B cell (primary cell): ENCODE measurements at regions not wholly inside any gene's neighbourhood (a gene's known extent, or its start where the extent isn't known, plus 50 kb on each side); places are given as distances from the start of the nearest gene placed in this dataset.

Experiments
- ATAC-seq: fragments of 200-7000 bp; cut with Tn5 transposase; one replicate; pipeline ENCODE4 v1.10.0; 2021; ENCODE audit warnings: low read depth, mild to moderate bottlenecking, moderate number of reproducible peaks, moderate library complexity
- CTCF ChIA-PET: fragments of 350-600 bp; sonication (Branson Sonifier 250); formaldehyde crosslinking; loops from one replicate; lab custom pipeline; 2021; ENCODE audit warnings: antibody characterized with exemption, inconsistent platforms; lab: Charles Lee
- POLR2A ChIA-PET: fragments of 350-600 bp; sonication (Branson Sonifier 250); formaldehyde crosslinking; loops from one replicate; lab custom pipeline; 2021; ENCODE audit warnings: antibody characterized with exemption; lab: Charles Lee
- DNase-seq: peaks from one replicate; pipeline ENCODE4 v3.0.0; 2013
- H2AFZ ChIP-seq: 2 replicates; pipeline ENCODE4 v1.6.1; 2012; ENCODE audit warnings: mild to moderate bottlenecking, low read depth, low read length; ENCODE audit not compliant: insufficient read depth, poor library complexity, severe bottlenecking
- H3K27ac ChIP-seq, 2 donors: 1 replicate in 1 of 2; 2 replicates in 1 of 2; pipeline ENCODE4 v1.5.1; 2012 to 2013; ENCODE audit warnings: low read length in 2 of 2, mild to moderate bottlenecking in 2 of 2, moderate library complexity in 1 of 2
- H3K27me3 ChIP-seq, 4 experiments: fragments of 200-600 bp in 1 of 4; sonication (generic) in 1 of 4; replicated peaks in 1 of 4; 1 replicate in 2 of 4; 2 replicates in 2 of 4; pipeline versions ENCODE4 v1.6.1 to v1.7.0; 2013 to 2016; ENCODE audit warnings: low read length in 3 of 4, mild to moderate bottlenecking in 2 of 4, mixed read lengths in 1 of 4, moderate library complexity in 1 of 4; ENCODE audit not compliant: insufficient read depth in 4 of 4, control insufficient read depth in 3 of 4; ENCODE audit errors: control extremely low read depth in 1 of 4
- H3K36me3 ChIP-seq, 2 experiments: replicated peaks in 1 of 2; 1 replicate in 1 of 2; 2 replicates in 1 of 2; pipeline versions ENCODE4 v1.6.1 to v1.7.1; 2013; ENCODE audit warnings: low read length in 1 of 2; ENCODE audit not compliant: insufficient read depth in 2 of 2, control insufficient read depth in 1 of 2; ENCODE audit errors: control extremely low read depth in 1 of 2, extremely low read depth in 1 of 2
- H3K4me1 ChIP-seq, 2 donors: fragments of 200-600 bp in 1 of 2; sonication (generic) in 1 of 2; 1 replicate in 1 of 2; 2 replicates in 1 of 2; pipeline versions ENCODE4 v1.5.1 to v1.6.1; 2013 to 2017; ENCODE audit warnings: low read length in 2 of 2; ENCODE audit not compliant: control insufficient read depth in 2 of 2, insufficient read depth in 2 of 2
- H3K4me2 ChIP-seq: replicated peaks from 2 replicates; pipeline ENCODE3; 2012; ENCODE audit warnings: mild to moderate bottlenecking, low read depth, low read length; ENCODE audit not compliant: poor library complexity, severe bottlenecking
- H3K4me3 ChIP-seq, 5 experiments: fragments of 200-600 bp in 1 of 5; sonication (generic) in 1 of 5; 1 replicate in 3 of 5; 2 replicates in 2 of 5; pipeline versions ENCODE4 v1.5.1 to v1.7.0; 2011 to 2016; ENCODE audit warnings: low read length in 4 of 5, mild to moderate bottlenecking in 4 of 5, low read depth in 2 of 5, control low read depth in 1 of 5, moderate library complexity in 1 of 5; ENCODE audit not compliant: insufficient read depth in 1 of 5; ENCODE audit errors: control extremely low read depth in 1 of 5, extremely low read depth in 1 of 5
- H3K79me2 ChIP-seq: fragments of 200-600 bp; sonication (generic); one replicate; pipeline ENCODE4 v1.6.0; 2016; ENCODE audit warnings: low read length; ENCODE audit not compliant: control insufficient read depth, insufficient read depth
- H3K9ac ChIP-seq: fragments of 200-600 bp; sonication (generic); 2 replicates; pipeline ENCODE4 v1.6.1; 2017; ENCODE audit warnings: mild to moderate bottlenecking, low read length, moderate library complexity
- H3K9me3 ChIP-seq, 3 donors: one replicate each; pipeline versions ENCODE4 v1.6.1 to v1.7.1; 2013; ENCODE audit warnings: low read length in 2 of 3; ENCODE audit not compliant: control insufficient read depth in 2 of 3, insufficient read depth in 1 of 3; ENCODE audit errors: control extremely low read depth in 1 of 3
- H4K20me1 ChIP-seq: 2 replicates; pipeline ENCODE4 v1.6.0; 2012; ENCODE audit warnings: mild to moderate bottlenecking, low read length; ENCODE audit not compliant: insufficient read depth, control insufficient read depth, poor library complexity, severe bottlenecking
- H3K27ac Mint-ChIP-seq: one replicate; pipeline ENCODE4 v1.8.0; 2021; ENCODE audit warnings: mixed read lengths
- H3K27me3 Mint-ChIP-seq: one replicate; pipeline ENCODE4 v1.8.0; 2021; ENCODE audit warnings: mixed read lengths
- H3K4me1 Mint-ChIP-seq: one replicate; pipeline ENCODE4 v1.8.0; 2021; ENCODE audit warnings: mixed read lengths
- H3K4me3 Mint-ChIP-seq: one replicate; pipeline ENCODE4 v1.8.0; 2021; ENCODE audit warnings: mixed read lengths
- H3K9me3 Mint-ChIP-seq: one replicate; pipeline ENCODE4 v1.8.0; 2022; ENCODE audit warnings: mixed read lengths; ENCODE audit not compliant: insufficient read depth
- EZH2 ChIP-seq: IDR thresholded peaks from 2 replicates; pipeline ENCODE4 v1.6.1; 2012; ENCODE audit warnings: borderline replicate concordance, low read depth, mild to moderate bottlenecking, moderate library complexity, low read length; ENCODE audit not compliant: insufficient read depth, poor library complexity, severe bottlenecking
- WGBS: methylation state at CpG from one replicate; pipeline ENCODE4 v1.1.5; 2013; ENCODE audit warnings: missing lambda C conversion rate; ENCODE audit not compliant: insufficient coverage; 5-methylcytosine and 5-hydroxymethylcytosine counted together
- intact Hi-C: fragments of 100-400 bp; cut with micrococcal nuclease; formaldehyde crosslinking; loops from one replicate; pipeline ENCODE4 v1.10.0; 2022
- TF ChIP-seq, protein P1 (sequence below): fragments of 200-600 bp; IDR thresholded peaks from one replicate; pipeline ENCODE4 v1.8.0; 2022; ENCODE audit warnings: antibody characterized with exemption, mild to moderate bottlenecking

DNA sequence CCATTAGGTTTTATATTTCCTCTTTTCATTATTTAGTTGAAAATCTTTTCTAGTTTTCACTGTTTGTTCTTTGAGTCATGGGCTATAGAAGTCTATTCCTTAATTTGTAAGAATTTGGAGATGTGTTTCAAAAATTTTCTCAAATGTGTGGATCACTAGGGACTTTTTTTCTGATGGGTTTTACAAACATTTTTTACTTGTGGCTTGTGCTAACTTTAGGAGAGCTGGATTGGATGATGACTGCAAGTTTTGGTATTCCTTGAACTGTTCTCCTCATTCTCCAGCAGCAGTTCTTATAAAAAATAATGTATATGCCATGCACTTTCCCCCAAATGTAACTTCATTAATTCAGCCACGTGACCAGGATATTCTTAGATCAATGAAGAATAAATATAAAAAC, 94.7 kb upstream of the CWC22 start:
- intact Hi-C loops, result no loop called here
- ChIA-PET POLR2A (no interaction called here), CTCF (no interaction called here)
- H3K36me3 ChIP-seq, result no peaks in the 10 kb centered on the region
- TF ChIP-seq, protein P1, sequence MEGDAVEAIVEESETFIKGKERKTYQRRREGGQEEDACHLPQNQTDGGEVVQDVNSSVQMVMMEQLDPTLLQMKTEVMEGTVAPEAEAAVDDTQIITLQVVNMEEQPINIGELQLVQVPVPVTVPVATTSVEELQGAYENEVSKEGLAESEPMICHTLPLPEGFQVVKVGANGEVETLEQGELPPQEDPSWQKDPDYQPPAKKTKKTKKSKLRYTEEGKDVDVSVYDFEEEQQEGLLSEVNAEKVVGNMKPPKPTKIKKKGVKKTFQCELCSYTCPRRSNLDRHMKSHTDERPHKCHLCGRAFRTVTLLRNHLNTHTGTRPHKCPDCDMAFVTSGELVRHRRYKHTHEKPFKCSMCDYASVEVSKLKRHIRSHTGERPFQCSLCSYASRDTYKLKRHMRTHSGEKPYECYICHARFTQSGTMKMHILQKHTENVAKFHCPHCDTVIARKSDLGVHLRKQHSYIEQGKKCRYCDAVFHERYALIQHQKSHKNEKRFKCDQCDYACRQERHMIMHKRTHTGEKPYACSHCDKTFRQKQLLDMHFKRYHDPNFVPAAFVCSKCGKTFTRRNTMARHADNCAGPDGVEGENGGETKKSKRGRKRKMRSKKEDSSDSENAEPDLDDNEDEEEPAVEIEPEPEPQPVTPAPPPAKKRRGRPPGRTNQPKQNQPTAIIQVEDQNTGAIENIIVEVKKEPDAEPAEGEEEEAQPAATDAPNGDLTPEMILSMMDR, result no peak
- no peak for TF ChIP-seq EZH2
- no CpG with 5 or more reads among the region's 1 CpG for WGBS
- H3K27me3 ChIP-seq, result peaks cover 0 to 5% (median 0%) of the 10 kb centered on the region in 4 experiments
- no peak for DNase-seq
- no peak overlapping the region for H3K27ac Mint-ChIP-seq
- no peak overlapping the region for H2AFZ ChIP-seq
- H3K4me2 ChIP-seq, result no peak overlapping the region
- no peaks in the 10 kb centered on the region for H3K9me3 Mint-ChIP-seq
- H3K4me3 Mint-ChIP-seq, result no peak overlapping the region
- H3K79me2 ChIP-seq, result no peaks in the 10 kb centered on the region
- no peaks in the 10 kb centered on the region for H3K4me1 ChIP-seq
- H3K4me3 ChIP-seq, result no peak overlapping the region
- no peak overlapping the region for H3K27ac ChIP-seq
- H3K9ac ChIP-seq, result no peak overlapping the region
- peaks cover 12% of the 10 kb centered on the region for H3K27me3 Mint-ChIP-seq
- no peaks in the 10 kb centered on the region for H3K9me3 ChIP-seq
- no peaks in the 10 kb centered on the region for H3K4me1 Mint-ChIP-seq
- ATAC-seq, result no peak
- H4K20me1 ChIP-seq, result no peaks in the 10 kb centered on the region

DNA sequence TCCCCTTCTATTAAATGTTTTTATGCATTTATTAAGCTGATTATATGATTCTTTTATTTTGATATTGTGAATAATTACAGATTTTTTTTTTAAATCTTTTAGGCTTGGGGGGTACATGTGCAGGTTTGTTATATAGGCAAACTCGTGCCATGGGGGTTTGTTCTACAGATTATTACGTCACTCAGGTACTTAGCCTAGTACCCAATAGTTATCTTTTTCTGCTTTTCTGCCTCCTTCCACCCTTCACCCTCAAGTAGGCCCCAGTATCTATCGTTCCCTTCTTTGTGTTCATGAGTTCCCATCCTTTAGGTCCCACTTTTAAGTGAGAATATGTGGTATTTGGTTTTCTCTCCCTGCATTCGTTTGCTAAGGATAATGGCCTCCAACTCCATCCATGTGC, 92.2 kb upstream of the CWC22 start:
- Histone ChIP-seq H4K20me1 (no peaks in the 10 kb centered on the region), H3K79me2 (no peaks in the 10 kb centered on the region), H3K4me1 (no peaks in the 10 kb centered on the region), H3K36me3 (no peaks in the 10 kb centered on the region), H3K9ac (no peak overlapping the region), H3K9me3 (no peaks in the 10 kb centered on the region), H3K27ac (no peak overlapping the region), H2AFZ (no peak overlapping the region), H3K27me3 (no peaks in the 10 kb centered on the region), H3K4me2 (no peak overlapping the region), H3K4me3 (no peak overlapping the region)
- peaks cover 7% of the 10 kb centered on the region for H3K27me3 Mint-ChIP-seq
- no peak overlapping the region for H3K27ac Mint-ChIP-seq
- intact Hi-C loops, result no loop called here
- CTCF ChIA-PET, result no interaction called here
- H3K4me3 Mint-ChIP-seq, result no peak overlapping the region
- H3K9me3 Mint-ChIP-seq, result no peaks in the 10 kb centered on the region
- WGBS, result no CpG with 5 or more reads among the region's 4 CpGs
- no peaks in the 10 kb centered on the region for H3K4me1 Mint-ChIP-seq
- TF ChIP-seq, protein P1, result no peak
- no peak for TF ChIP-seq EZH2
- DNase-seq, result no peak
- POLR2A ChIA-PET, result no interaction called here
- no peak for ATAC-seq
